Neutrophil (primary cell): ENCODE measurements at regions not wholly inside any gene's neighbourhood (a gene's known extent, or its start where the extent isn't known, plus 50 kb on each side); places are given as distances from the start of the nearest gene placed in this dataset.

Source experiments
- H3K27ac ChIP-seq: fragments of 200-600 bp; sonication (generic); 2 replicates; pipeline ENCODE4 v1.5.1; 2016; ENCODE audit warnings: mild to moderate bottlenecking, moderate library complexity
- H3K27me3 ChIP-seq: fragments of 200-600 bp; sonication (generic); 2 replicates; pipeline ENCODE4 v1.6.0; 2016; ENCODE audit warnings: mild to moderate bottlenecking
- H3K36me3 ChIP-seq: fragments of 200-600 bp; sonication (generic); 2 replicates; pipeline ENCODE4 v1.5.1; 2017
- H3K4me1 ChIP-seq, 2 experiments: fragments of 200-600 bp in 1 of 2; sonication (generic) in 1 of 2; 1 replicate in 1 of 2; 2 replicates in 1 of 2; pipeline versions ENCODE4 v1.5.1 to v1.6.1; 2013 to 2016; ENCODE audit warnings: low read depth in 1 of 2, low read length in 1 of 2, mild to moderate bottlenecking in 1 of 2, moderate library complexity in 1 of 2; ENCODE audit not compliant: control insufficient read depth in 1 of 2, insufficient read depth in 1 of 2
- H3K4me3 ChIP-seq, 2 experiments: fragments of 200-600 bp in 1 of 2; sonication (generic) in 1 of 2; 1 replicate in 1 of 2; 2 replicates in 1 of 2; pipeline ENCODE4 v1.5.1; 2013 to 2016; ENCODE audit warnings: low read depth in 1 of 2, low read length in 1 of 2, mild to moderate bottlenecking in 1 of 2, moderate library complexity in 1 of 2
- H3K9me3 ChIP-seq: fragments of 200-600 bp; sonication (generic); 2 replicates; pipeline ENCODE4 v1.5.1; 2016
- TF ChIP-seq, protein P1 (sequence below): fragments of 200-600 bp; sonication (generic); IDR thresholded peaks from 2 replicates; pipeline ENCODE4 v1.5.1; 2016; ENCODE audit warnings: antibody characterized with exemption

DNA sequence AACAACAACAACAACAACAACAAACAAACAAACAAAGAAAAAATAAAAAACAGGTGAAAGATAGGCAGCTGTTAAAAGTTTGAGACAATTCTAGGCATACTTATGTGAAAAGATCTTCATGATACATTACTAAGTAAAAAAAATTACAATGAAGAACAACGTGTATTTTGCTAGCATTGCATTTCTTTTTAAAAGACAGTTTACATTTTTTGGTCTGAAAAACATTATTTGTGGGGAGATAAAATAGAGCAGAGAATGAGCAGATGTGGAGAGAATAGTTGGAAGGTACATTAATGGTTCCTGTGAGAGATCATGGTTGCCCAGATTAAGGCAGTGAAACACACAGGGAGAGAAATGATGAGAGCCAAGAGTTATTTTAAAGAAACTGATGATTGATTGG, 210.2 kb upstream of the MKLN1 start:
- Histone ChIP-seq H3K36me3 (no peaks in the 10 kb centered on the region), H3K27me3 (peaks cover 6% of the 10 kb centered on the region), H3K4me1 (no peaks in the 10 kb centered on the region), H3K9me3 (no peaks in the 10 kb centered on the region), H3K4me3 (no peak overlapping the region), H3K27ac (no peak overlapping the region)
- TF ChIP-seq, protein P1, sequence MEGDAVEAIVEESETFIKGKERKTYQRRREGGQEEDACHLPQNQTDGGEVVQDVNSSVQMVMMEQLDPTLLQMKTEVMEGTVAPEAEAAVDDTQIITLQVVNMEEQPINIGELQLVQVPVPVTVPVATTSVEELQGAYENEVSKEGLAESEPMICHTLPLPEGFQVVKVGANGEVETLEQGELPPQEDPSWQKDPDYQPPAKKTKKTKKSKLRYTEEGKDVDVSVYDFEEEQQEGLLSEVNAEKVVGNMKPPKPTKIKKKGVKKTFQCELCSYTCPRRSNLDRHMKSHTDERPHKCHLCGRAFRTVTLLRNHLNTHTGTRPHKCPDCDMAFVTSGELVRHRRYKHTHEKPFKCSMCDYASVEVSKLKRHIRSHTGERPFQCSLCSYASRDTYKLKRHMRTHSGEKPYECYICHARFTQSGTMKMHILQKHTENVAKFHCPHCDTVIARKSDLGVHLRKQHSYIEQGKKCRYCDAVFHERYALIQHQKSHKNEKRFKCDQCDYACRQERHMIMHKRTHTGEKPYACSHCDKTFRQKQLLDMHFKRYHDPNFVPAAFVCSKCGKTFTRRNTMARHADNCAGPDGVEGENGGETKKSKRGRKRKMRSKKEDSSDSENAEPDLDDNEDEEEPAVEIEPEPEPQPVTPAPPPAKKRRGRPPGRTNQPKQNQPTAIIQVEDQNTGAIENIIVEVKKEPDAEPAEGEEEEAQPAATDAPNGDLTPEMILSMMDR: no peak

DNA sequence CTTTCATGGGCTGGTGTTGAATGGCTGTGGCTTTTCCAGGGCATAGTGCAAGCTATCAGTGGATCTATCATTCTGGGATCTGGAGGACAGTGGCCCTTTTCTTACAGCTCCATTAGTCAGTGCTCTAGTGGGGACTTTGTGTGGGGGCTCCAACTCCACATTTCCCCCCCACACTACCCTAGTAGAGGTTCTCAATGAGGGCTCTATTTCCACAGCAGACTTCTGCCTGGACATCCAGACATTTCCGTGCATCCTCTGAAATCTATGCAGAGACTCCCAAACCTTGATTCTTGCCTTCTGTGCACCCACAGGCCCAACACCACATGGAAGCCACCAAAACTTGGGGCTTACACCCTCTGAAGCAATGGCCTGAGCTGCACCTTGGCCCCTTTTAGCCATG, 208.3 kb upstream of the MKLN1 start:
- Histone ChIP-seq H3K4me1 (no peaks in the 10 kb centered on the region), H3K27me3 (no peaks in the 10 kb centered on the region), H3K9me3 (no peaks in the 10 kb centered on the region), H3K36me3 (no peaks in the 10 kb centered on the region), H3K27ac (no peak overlapping the region), H3K4me3 (no peak overlapping the region)
- TF ChIP-seq, protein P1: no peak

DNA sequence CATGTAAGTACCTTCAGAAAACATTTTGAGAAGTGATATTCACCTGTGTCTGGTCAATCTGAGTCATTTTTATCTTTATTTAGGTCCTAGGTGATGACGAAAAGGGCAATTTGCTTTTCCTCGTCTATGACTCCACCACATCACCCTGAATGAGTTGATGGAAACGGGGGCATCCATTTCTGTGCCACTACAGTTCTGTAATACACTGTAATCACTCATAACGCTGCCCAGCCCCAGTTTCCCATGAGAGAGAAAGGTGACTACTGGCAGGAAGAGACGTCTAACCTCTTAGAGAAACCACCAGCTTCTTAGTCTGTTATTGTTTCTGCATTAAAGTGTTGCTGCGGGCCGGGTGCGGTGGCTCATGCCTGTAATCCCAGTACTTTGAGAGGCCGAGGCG, 205.3 kb upstream of the MKLN1 start:
- H3K9me3 ChIP-seq: no peaks in the 10 kb centered on the region

DNA sequence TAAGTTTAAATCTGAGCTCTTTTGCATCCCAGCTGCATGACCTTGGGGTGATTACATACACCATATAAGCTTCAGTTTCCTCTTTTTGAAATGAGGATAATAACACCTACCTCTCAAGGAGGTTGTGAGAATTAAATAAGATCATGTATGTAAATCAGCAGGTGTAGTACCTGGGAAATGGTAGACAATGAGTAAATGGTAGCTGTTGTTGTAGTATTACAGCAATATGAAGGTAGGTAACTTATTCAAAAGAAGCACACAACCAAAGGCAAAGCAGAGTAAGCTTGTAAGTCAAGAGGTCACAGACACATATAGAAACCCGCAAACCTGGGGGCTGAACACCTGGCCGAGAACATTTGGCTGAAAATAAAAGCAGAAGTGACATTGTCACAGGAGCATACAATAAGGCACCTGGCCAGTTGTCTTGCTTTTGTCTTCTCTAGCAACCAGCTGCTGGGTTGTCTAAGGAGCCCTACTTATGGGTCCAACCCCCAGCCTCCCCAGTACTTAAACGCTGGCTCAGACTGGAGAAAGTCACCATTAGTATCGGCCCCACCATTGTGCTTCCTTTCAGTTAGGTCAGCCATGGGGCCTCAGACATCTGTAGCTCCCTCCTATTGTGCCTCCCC, 203.6 kb upstream of the MKLN1 start:
- Histone ChIP-seq H3K9me3 (no peaks in the 10 kb centered on the region), H3K4me3 (no peak overlapping the region), H3K27me3 (no peaks in the 10 kb centered on the region), H3K27ac (no peak overlapping the region), H3K36me3 (no peaks in the 10 kb centered on the region), H3K4me1 (no peaks in the 10 kb centered on the region)
- TF ChIP-seq, protein P1: no peak

More for the DNA sequence above, 205.3 kb upstream of the MKLN1 start:
- TF ChIP-seq, protein P1: no peak
- no peaks in the 10 kb centered on the region for H3K27me3 ChIP-seq
- H3K36me3 ChIP-seq: no peaks in the 10 kb centered on the region
- H3K4me3 ChIP-seq: no peak overlapping the region
- no peak overlapping the region for H3K27ac ChIP-seq
- no peaks in the 10 kb centered on the region for H3K4me1 ChIP-seq

DNA sequence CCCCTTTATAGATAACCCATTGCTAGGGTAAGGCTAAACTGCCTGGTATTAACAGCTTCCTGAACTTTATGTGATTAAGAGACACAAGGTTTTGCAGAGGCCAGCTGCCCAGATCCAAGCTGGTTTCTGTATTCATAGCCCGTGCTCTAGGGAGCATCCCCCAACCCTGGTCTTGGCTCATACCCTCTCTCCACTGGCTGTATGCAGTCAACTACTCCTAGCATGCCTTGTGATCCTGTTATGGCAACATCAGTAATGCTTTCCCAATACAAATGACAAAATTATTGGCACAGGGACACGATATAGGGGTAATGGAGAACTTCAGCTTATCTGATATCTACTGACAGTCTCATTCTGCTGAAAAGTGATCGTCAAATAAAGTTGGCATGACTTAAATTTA, 202.8 kb upstream of the MKLN1 start:
- TF ChIP-seq, protein P1: no peak

DNA sequence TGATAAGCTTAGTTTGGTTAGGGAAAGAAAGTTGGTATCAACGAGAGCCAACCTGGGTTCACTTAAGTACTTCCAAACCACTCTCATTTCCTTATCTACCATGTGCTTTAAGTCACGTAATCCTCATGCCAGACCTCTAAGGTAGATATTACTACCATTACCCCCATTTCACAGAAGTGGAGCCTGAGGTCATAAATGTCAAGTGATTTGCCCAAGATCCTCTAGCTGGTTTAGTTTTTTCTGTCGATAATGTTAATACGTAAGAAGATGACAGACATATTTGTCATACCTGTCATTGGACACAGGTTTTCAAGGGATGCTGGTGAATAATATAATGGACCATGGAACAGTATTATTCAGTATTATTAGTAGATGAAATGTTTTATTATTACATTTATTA, 197.4 kb upstream of the MKLN1 start:
- Histone ChIP-seq H3K4me1 (no peaks in the 10 kb centered on the region), H3K27me3 (no peaks in the 10 kb centered on the region), H3K9me3 (no peaks in the 10 kb centered on the region), H3K27ac (no peak overlapping the region), H3K36me3 (no peaks in the 10 kb centered on the region), H3K4me3 (no peak overlapping the region)
- TF ChIP-seq, protein P1: no peak

More for the DNA sequence above, 202.8 kb upstream of the MKLN1 start:
- Histone ChIP-seq H3K9me3 (no peaks in the 10 kb centered on the region), H3K27me3 (no peaks in the 10 kb centered on the region), H3K4me3 (no peak overlapping the region), H3K4me1 (no peaks in the 10 kb centered on the region), H3K27ac (no peak overlapping the region), H3K36me3 (no peaks in the 10 kb centered on the region)
